HG02938 (cell line): ENCODE measurements at regions not wholly inside any gene's neighbourhood (a gene's known extent, or its start where the extent isn't known, plus 50 kb on each side); places are given as distances from the start of the nearest gene placed in this dataset.
"Not testable (repeated sequence)": the region's sequence is repeated elsewhere in the genome, so short reads cannot be mapped to it uniquely, and the experiment has no call there.

ENCODE experiments used
- ATAC-seq: cut with Tn5 transposase; IDR thresholded peaks from one replicate; pipeline ENCODE4 v1.9.1; 2021; ENCODE audit warnings: mild to moderate bottlenecking, moderate library complexity; ENCODE audit not compliant: unreplicated experiment

DNA sequence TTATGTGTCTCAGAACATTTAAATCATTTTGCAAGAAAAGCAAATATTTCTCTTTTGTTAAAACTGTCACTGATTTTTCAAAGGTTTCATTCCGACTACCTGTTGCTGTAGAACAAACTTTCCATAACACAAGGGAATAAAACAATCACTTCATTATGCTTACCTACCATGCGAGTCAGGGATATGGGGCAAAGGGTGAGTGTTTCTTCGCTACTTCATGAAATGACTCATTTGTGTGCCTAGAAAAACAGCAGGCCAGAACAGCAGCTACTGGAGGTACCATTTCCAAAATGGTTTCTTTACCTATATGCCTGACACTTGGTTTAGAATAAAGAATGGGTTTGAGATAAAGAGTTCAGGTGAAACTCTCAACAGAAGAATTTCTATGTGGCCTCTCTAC lies 712.5 kb downstream of the PLOD2 start:
- ATAC-seq = no peak

DNA sequence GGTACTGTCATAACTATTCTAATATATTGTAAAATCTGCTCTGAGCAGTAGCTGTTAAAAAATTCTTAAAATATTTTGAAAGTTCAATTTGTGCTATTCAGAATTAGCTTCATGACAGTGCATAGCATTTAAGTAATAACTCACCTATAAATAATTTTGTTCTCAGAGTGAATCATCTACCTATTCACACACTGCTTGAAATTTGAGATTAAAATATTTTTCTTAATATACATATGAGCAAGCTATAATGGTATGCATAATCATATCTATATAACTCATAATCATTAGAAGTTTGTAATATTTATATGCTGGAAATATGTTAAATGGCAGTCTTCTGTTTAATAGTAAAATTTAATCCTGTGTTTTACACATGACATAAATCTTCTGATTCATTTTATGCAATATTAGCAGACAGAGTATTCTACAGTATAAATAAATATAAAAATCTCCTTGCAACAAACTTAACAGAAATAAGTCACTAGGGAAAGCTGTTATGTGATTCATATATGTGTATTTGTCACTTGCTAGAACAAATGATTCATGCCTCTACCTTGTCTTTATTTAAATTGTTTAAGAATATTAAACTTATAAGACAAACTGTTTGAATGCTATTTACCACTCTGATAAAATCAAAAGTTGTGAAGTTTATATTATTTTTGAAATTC lies 710.8 kb downstream of the PLOD2 start:
- no peak for ATAC-seq

- no peak for ATAC-seq
Observed at GRCh38 chr3:145457825-145458552, 703.0 kb downstream of the PLOD2 start.

DNA sequence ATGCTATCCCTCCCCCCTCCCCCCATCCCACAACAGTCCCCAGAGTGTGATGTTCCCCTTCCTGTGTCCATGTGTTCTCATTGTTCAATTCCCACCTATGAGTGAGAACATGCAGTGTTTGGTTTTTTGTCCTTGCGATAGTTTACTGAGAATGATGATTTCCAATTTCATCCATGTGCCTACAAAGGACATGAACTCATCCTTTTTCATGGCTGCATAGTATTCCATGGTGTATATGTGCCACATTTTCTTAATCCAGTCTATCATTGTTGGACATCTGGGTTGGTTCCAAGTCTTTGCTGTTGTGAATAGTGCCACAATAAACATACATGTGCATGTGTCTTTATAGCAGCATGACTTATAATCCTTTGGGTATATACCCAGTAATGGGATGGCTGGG lies 701.3 kb downstream of the PLOD2 start:
- ATAC-seq = not testable (repeated sequence)

- ATAC-seq = no peak
Observed at GRCh38 chr3:145471976-145472375, 689.0 kb downstream of the PLOD2 start.

DNA sequence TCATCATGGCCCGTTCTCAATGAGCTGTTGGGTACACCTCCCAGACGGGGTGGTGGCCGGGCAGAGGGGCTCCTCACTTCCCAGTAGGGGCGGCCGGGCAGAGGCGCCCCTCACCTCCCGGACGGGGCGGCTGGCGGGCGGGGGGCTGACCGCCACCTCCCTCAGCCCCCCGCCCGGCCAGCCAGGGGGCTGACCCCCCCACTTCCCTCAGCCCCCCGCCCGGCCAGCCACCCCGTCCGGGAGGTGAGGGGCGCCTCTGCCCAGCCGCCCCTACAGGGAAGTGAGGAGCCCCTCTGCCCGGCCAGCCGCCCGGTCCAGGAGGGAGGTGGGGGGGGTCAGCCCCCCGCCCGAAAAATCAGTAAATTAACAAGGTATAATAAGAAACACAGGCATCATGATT lies 678.2 kb downstream of the PLOD2 start:
- ATAC-seq = not testable (repeated sequence)

DNA sequence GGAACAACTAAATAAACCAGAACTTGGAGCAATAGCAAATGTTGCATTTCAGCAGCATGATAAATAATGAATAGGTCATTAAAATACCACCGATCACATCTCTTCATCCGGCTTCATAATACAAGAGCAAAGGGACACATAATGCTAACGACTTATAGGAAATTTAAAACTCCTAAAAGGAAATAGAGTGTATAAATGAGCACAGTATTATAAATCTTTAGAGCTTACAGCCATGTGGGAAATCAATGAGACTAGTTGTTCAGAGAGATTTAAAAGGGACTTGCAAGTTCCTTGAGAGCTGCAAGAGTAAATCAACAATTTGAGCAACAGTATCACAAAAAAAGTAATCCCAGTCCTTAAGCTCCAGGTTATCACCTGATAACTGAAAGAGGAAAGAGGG lies 677.0 kb downstream of the PLOD2 start:
- no peak for ATAC-seq

DNA sequence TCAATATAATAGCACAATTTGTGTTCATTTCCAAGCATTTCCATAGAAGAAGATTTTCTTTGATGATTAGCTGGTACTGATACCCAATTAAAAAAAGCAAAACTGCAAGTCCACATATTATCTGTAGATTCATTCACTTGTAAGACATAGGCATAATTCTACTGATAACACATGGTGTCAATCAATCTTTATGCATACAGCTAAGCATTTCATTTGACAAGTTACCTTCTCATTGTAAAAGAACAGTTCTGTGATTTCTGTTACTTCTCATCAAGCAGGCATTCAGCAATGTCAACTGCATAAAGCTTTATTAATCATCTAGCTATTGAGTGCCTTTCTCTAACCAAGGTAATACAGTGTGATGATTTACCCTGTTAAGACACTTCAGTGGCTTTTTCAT lies 672.0 kb downstream of the PLOD2 start:
- ATAC-seq = no peak

DNA sequence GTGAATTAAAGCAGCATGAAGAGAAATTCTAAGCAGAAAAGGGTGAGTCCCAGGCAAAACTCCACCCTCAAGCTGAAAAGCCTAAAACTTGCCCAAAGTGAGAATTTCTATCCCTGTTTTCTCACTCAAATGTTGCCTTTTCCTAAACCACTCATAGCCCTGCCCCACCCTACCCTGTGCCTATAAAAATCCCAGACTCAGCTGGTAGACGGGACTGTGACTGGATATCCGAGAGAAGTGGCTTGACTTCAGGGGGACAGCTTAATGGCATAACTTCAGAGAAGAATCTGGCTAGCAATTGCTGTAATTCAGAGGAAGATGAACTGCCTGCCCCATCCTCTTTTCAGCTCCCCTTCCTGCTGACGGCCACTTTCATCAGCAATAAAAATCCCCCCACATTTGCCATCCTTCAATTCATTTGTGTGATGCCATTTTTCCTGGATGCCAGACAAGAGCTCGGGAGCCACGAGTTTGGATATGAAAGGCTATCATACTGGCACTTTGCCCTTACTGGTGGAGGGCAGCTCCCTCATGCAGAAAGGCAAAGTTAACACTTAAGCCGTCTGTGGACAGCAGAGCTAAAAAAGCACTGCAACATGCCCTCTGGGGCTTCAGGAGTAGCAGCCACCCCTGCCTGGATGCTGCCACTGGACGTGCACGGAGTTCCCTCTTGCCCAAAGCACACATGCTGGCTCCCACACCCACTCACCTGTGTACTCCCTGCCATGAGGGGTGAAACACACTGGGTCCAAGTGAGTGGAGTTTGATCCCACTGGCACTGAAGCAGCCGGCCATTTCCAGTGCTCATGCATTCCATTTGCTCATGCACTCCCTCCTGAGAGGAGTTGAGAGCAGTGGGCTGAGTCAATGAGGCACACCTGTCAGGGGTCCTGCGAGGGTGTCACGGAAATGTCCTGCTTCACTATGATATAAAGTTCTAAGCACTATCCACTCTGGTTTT lies 670.6 kb downstream of the PLOD2 start:
- ATAC-seq = no peak

- ATAC-seq = no peak
Observed at GRCh38 chr3:145492456-145492855, 668.5 kb downstream of the PLOD2 start.

DNA sequence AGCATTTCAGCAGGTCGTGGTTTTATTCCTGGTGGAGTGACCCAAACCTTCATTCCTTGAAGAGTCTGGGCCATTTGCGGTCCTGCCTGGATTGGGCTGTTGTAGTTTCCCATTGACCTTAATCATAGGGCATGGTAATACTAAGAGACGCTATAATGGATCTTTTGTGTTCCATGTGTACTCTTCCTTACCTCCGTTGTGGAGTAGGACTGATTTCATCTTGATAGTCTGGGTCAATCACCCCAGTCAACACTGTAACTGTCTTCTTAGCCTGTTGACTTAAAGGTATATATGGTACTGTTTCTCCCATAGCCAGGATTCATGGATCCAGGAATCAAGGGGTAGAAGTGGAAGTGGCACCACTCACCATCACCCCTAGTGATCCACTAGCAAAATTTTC lies 643.6 kb downstream of the PLOD2 start:
- ATAC-seq = not testable (repeated sequence)

DNA sequence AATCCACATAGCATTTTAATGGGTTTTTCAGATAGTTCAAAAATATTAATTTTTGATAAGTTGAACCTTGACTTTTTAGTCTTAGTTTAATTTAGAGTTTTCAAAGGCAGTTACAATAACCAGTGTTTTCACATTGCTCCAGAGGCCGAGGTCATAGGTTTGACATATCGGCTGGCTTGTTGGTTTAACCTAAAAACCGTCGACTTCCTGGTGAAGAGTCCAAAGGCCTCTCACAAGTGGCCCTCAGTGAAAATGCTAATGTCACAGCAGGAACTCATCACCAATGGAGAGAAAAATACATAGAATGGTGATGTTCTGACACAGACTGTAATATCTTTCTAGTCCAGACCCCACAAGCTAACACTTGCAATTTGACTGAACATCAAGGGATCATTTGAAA lies 642.3 kb downstream of the PLOD2 start:
- ATAC-seq = no peak

DNA sequence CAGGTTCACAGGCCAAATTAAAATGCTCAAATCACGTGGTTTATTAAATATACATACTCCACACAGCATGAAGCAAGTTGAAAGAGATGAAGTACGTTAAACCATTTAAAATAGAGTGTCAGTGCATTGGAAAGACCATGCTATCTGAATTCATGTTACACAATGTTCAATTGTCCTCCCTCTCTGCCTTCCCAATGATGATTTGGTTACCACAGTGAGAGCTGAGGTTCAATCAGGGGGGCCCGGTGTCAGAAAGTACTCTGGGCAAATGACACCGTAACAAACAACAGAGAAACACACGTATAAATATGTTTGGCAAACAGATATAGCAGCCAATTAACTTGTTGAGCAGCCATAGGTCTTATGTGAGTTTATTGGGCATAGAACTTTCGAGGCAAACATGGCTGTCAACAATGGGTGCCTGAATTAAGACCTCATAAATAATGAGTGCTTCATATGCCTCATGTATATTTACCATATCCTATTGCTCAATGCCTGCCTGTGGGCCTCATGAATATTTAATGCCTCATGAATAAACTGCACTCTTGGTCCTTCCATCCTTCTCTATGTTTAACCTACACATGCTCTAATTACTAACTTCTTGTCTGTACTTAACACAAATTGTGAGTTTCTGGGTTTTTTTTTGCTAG lies 641.5 kb downstream of the PLOD2 start:
- no peak for ATAC-seq

GRCh38 chr3:145522179-145522578 lies 638.8 kb downstream of the PLOD2 start:
- no peak for ATAC-seq

GRCh38 chr3:145522893-145523651 lies 637.9 kb downstream of the PLOD2 start:
- ATAC-seq = no peak

GRCh38 chr3:145531548-145531947 lies 629.4 kb downstream of the PLOD2 start:
- no peak for ATAC-seq

- no peak for ATAC-seq
Observed at GRCh38 chr3:145533696-145534095, 627.3 kb downstream of the PLOD2 start.

- no peak for ATAC-seq
Observed at GRCh38 chr3:145536461-145536860, 624.5 kb downstream of the PLOD2 start.

GRCh38 chr3:145550522-145550921 lies 610.5 kb downstream of the PLOD2 start:
- ATAC-seq = no peak

- no peak for ATAC-seq
Observed at GRCh38 chr3:145557405-145557804, 603.6 kb downstream of the PLOD2 start.
